HK-2 (cell line): ENCODE measurements at regions not wholly inside any gene's neighbourhood (a gene's known extent, or its start where the extent isn't known, plus 50 kb on each side); places are given as distances from the start of the nearest gene placed in this dataset.
"Not testable (repeated sequence)": the region's sequence is repeated elsewhere in the genome, so short reads cannot be mapped to it uniquely, and the experiment has no call there.

Experiments used
- DNase-seq: peaks from one replicate; pipeline ENCODE4 v3.0.0-alpha.2; 2018; ENCODE audit not compliant: unreplicated experiment

DNA sequence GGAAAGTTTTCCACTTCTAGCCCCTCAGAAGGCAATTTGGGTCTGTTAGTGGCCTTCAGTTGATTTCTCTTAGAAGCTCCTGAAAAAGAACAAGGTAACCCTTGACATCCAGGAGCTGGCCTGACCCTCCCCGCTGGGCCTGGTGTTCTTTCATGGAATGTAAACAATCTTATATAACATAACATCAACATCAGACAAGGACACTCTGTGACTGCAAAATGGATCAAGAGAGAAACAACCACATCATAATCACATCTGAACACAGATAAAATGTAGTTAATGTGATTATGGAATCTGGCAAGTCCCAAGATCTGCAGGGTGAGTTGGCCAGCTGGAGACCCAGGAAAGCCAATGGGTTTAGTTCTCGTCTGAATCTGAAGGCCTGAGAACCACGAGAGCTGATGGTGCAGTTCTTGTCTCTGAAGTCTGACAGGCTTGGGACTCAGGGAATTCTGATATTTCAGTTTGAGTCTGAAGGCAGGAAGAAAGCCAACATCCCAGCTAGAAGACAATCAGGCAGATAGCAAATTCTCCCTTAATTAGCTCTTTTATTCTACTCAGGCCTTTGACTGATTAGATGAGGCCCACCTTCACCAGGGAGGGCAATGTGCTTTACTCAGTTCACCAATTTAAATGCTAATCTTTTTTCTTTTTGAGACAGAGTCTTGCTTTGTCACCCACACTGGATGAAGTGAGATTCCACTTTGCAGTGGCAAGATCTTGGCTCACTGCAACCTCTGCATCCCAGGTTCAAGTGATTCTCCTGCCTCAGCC lies 91.4 kb upstream of the NAMPT start:
- DNase-seq = no peak

DNA sequence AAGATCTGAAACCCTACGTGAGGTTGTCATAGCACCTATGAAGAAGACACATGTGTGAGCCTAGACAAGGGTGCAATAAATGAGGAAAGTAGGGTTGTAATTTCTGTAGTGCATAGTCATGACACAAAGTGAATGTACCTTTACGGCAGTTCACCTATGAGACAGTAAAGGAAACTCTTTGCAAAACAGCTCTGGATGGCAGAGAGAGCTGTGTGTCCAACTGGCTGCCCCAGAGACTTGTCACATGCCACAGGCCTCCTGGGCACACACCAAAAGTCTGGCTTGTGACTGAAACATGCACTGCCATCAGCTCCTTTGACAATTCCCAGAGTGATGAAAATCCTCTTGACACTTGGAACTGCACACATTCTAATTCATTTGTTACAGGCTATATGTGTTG lies 90.7 kb upstream of the NAMPT start:
- no peak for DNase-seq

DNA sequence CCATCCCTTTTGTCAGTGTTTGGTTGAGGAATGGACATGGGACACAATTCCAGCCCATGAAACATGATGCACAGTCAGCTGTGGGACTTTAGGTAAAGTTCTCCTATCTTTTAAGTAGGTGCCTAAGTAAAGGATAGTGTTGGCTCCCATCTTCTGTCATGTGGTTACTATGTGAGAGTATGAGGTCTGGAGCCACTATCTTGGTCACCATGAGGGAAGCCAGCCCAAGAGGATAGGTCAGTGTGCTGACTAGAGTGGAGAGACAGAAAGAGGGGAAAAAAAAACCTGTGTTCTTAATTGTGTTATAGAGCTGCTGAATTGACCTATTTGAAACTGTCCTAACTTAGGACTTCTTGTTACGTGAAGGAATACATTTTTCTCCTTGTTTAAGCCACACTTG lies 89.7 kb upstream of the NAMPT start:
- DNase-seq = no peak

DNA sequence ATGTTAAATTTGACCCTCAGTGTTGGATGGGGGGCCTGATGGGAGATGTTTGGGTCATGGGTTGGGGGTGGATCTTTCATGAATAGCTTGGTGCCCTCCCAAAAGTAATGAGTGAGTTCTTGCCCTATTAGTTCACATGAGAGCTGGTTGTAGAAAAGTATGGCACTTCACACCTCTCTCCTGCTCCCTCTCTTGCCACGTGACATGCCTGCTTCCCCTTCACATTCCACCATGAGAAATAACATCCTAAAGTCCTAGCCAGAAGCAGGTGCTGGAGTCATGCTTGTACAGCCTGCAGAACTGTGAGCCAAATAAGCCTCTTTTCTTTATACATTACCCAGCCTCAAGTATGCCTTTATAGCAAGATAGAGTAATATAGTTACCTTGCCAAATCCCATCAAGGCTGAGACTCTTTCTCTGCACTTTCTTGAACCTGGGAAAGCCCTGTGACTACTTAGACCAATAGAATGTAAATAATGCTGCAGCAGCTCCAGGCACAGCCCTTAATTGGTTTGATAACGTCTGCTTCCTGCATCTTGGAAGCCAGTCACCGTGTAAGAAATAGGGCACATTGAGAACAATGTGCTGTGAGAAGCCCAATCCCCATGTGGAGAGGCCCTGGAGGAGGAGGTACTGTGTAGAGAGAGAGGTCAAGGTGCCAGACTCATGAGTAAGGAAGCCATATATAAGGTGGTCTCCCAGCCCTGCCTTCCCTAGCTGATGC lies 88.0 kb upstream of the NAMPT start:
- DNase-seq = no peak

DNA sequence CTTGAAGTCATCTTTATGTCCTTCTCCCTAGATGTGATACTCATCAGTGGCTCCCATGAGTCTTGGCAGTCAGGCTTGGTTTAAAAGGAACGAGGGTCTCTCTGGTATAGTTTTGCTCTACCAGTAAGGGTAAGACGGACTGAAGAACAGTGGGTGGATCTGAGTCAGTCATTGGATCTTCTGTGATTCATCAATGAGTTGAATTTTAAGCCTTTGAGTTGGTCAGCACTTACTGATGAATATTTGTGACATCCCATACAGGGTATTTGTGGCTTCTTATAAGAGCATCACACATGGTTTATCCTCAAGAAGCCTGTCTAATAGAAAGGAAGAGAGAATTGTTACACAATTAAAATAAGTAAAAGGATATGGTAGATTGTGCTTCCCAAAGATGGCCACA lies 87.3 kb upstream of the NAMPT start:
- no peak for DNase-seq

DNA sequence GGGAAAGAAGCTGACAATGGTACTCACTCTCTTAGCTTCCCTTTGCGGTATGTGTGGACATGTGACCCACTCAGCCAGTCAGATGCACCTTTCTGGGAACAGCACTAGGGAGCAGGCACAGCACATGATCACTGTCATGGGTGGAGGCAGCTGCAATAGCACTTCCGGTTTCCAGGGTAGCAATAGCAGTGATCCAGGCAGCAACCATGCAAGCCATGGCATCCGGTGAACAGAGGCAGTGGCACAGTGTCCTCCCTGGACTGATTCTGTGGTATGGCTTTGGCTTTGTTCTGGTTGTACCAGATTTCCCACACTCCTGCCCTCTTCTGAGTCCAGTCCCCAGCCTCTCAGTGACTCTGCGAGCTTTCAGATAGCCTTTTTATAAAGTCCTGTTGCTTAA lies 86.8 kb upstream of the NAMPT start:
- no peak for DNase-seq

DNA sequence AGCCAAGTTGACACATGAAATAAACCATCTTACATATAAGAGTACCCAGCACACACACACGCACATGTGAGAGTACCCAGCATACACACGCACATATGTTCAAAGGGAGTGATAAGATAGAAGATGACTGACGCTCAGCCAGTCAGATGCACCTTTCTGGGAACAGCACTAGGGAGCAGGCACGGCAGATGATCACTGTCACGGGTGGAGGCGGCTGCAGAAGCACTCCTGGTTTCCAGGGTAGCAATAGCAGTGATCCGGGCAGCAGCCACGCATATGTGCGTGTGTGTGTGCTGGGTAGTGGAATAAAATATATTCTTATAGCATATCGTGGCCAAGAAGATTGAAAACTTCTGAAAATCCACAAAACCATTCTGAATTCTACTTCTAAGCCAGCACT lies 85.8 kb upstream of the NAMPT start:
- DNase-seq = no peak

DNA sequence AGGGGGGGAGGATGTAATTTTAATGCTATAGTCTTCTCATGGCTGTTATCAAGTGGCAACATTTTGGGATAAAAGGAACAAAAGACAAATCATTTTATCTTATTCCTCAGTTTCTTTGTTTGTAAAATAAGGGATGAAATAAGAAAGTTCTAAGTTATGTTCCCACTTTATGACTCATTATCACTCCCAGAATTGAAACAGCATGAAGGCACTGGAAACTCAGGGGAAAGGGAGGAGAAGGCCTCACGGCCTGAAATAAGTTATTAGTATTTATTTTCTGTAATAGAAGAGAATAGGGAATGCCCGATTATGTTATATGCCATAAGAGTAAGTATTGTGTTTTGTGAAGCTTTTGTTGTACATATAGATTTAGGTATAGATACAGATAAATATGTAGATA lies 85.0 kb upstream of the NAMPT start:
- no peak for DNase-seq

DNA sequence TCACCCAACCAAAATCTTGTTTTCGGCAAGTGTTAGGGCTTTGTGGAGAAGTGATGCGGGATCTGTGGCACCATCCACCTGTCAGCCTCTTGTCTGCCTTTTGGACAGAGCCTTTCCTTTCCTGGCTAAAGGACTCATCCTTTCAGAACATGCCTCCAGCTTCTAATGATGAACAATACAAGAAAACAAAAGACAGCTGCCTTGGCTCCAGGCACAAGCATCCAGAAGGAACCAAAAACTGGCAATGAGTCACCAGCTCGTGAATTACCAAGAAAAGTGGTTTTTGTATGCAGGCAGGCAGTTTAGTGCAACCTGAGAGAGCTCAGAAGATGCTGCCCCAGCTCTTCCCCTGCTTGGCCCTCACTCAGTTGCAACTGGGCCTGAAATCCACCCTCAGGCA lies 84.6 kb upstream of the NAMPT start:
- no peak for DNase-seq

DNA sequence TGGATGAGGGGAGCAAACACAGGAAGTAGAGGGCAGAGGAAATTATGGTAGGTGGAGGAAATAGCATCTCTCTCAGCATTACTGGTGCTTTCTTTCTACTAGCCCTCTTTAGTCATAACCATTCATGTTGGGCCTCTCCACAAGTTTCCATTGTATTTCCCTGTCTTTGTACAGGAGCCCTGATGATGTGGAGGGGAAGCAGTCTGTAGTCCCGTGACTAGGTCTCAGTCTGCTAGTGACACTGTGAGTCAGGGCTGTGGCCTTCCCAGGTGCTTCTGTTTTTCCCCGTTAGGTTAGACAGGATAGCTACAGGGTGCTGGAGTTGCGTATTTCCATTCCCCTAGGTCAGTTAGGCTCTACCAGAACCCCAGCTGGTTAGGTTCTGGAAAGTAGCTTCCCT lies 82.9 kb upstream of the NAMPT start:
- no peak for DNase-seq

DNA sequence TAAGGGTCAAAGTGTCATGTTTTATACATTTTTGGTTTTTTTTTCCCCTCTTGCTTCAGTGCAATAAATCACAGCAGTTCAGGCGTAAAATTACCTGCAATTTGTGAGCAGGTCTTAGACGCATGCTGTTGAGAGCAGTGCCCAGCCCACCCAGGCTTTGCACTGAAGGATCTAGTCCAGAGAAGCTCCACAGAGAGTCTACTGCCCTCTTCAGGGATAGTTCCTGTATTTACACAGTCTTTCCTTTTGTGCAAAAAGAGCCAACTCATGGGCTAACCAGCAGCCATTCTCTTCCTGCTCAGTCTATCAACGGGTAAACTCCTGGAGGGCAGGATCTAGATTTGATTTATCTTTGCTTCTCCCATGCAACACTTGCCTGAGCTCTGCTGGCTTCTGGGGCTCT lies 82.2 kb upstream of the NAMPT start:
- DNase-seq = no peak

DNA sequence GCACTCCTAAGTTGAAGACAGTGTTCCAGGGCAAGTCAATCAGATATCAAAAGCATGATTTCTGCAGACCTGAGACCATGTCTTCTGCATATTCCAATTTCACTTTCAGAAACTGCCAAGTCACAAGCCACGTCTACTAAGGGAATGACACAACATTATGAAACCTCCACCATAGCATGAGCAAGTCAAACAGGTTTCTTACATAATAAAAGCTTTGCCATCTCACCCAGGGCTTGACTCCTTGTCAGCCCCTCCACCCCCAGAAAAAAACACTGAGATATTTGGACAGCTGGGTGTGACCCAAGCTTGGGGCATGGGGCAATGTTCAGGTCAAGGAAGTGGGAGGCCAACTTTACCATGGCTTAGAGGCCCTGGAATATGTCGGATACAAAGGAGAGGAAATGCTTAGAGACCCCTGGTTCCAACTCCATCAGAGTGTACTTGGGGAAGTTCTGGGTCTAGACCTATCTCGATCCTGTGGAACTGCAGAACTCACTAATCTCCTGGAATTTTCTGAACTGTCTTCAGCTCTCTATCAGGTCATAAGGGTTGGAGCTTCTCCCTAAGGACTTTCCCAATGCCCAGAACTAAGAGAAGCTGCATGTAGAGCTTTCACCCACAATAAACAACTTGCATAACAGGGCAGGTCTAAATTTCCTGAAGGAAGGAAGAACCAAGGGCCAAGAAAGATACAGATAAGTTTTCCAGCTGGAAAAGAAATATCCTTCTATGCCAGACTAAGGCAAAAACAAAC lies 80.6 kb upstream of the NAMPT start:
- no peak for DNase-seq

DNA sequence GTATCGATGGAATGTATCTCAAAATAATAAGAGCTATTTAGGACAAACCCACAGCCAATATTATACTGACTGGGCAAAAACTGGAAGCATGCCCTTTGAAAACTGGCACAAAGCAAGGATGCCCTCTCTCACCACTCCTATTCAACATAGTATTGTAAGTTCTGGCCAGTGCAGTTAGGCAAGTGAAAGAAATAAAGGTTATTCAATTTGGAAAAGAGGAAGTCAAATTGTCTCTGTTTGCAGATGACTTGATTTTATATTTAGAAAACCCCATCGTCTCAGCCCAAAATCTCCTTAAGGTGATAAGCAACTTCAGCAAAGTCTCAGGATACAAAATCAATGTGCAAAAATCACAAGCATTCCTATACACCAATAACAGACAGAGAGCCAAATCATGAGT lies 77.7 kb upstream of the NAMPT start:
- DNase-seq = not testable (repeated sequence)

DNA sequence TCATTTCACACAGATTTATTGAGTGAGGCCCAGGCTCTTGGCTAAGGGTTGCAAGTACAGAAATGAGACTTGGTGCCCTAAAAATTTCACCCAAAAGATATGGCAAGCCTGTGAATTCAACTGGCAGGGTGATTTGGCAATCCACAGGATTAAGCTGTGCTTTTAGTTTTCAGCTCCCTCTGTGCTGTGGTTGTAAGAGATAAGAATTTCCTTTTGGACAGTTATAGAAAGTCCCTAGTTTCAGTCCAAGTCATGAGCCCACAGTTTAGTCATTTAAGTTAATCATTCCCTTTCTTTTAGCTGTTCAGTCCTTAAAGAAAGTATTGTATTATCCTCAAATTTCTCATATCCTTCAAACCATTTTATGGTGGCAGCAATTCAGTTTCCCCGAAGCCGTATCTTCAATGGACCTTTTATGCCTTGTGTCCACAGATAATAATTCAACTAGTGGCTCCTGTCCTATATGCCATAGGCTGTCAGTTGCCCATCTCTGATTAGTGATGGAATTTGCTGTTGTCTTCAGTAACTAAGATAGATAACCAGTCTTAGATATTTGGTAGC lies 73.4 kb upstream of the NAMPT start:
- no peak for DNase-seq

DNA sequence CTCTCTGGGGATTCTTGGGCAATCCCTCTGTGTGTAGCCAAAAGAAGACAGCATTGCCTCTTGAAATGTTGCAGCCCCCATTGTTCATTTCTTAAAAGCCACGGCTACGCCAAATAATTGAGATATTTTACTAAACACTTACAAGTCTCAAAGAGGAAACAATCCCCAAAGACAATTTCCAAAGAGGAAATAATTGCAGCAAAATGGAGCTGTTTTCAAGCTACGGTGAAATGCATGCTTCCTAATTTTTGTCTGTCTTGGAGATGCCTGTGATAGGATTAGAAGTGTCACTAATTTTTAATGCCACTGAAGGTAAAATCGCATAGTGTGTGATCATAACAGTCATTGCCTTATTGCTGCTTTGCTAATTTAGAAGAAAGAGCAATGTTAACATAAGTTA lies 72.9 kb upstream of the NAMPT start:
- no peak for DNase-seq

DNA sequence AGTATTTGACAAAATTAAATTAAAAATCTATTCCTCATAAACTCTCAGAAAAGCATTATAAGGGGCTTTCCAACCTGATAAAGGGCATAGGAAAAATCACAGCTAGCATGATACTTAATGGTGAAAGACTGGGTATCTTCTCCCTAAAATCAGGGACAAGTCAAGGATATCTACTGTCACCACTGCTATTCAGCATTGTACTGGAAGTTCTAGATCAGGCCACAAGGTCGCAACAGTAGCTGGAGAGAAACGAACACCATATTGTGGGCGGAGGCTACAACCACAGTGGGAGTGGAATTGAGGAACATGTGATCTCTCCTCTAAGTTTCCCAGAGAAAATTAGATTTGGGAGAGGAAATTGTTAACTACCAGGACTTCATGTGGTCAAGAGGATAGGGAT lies 70.0 kb upstream of the NAMPT start:
- DNase-seq = no peak

DNA sequence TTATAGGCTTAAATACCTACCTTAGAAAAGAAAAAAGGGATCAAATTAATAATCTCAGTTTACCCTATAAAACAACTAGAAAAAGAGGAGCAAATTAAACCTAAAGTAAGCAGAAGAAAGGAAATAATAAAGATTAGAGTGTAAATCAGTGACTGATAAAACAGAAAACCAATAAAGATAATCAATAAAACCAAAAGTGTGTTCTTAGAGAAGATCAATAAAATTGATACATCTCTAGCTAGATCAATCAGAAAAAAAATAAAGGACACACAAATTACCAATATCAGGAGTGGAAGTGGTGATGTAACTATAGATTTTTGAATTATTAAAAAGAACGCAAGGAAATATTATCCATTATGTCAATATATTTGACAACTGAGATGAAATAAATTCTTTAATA lies 69.2 kb upstream of the NAMPT start:
- no peak for DNase-seq

DNA sequence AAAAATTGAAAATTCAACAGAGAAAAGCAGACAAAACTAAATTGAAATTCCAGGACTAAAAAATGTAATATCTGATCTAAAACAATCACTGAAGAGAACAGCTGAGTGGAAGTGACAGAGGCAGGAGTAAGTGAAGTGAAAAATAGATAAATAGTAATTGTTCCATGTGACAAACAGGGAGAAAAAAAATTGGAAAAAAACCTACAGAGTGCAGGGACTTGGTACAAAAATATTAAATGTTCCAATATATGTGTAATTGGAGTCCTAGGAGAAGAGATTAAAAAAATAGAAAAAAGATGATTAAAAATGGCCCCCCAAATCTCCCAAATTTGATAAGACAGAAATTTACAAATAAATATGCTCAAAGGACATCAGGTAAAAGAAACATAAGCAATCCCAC lies 63.4 kb upstream of the NAMPT start:
- no peak for DNase-seq

DNA sequence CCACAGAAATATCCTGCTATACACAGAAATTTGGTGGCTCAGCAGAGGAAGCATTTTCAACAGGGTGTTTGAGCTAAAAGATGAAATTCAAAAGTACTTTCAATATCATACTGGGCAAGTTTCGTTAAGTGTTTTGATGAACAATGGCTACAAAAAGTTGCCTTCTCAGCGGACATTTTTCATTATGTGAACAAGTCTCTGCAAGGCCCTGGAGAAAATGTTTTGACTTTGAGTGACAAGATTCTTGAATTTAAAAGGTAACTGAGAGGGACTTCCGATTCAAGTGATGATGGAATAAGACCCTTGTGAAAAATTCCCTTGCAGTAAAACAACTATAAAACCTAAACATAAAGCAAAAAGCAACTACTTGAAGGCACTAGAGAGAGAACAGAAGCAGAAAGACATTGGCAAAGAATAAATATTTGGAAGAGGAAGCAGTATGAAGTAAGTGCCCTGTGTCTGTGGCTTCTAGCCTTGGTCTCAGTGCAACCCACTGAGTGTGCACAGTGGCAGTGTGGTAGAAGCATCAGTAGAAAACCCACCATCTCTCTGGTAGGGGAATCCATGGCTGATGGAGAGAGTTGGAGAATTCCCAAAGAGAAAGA lies 62.5 kb upstream of the NAMPT start:
- no peak for DNase-seq

DNA sequence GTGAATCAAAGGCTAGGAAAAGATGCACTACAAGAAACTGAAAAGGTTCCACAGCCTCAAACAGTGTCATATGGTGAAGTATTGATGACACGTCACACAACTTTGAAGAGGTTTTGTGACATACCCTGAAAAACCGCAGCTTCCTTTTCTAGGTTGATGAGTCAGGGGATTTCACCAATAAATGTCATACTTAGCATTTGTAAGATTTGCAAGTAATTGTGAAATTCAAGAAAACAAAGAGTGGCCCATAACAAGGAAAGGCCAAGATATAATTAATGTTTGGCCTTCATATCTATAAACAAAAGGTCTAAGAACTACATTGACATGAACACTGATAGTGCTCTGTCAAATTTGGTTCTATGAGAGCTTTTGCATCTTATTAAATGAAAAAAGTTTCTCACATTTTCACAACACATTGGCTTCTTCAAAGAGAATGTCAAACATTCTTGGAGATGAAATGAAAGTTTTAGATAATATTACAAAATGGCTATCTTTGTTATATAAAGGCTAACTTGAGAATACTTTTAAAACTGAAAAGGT lies 62.0 kb upstream of the NAMPT start:
- peak; percentile 25 for DNase-seq

DNA sequence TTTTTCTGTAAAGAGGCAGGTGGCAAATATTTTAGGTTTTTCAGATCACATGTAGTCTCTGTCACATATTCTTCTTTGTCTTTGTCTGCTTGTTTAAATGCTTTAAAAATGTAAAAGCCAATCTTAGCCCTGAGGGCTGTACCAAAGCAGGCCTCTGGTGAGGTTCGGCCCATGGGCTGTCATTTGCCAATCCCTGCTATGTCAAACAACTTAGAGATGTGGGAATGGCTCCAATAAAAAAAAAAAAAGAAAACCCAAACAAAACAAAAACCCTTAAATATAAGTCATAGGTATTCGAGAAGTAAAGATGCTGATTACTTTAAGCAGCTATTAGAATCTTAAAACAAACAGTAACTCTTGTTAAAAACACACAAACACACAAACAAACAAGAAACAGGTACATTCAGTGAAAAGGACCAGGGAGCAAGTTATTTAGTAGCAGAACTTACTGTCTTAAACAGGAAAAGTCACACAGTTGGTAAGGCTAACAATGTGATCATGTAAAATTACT lies 61.4 kb upstream of the NAMPT start:
- DNase-seq = no peak
